ENCODE measurements at regions not wholly inside any gene's neighbourhood (a gene's known extent, or its start where the extent isn't known, plus 50 kb on each side); places are given as distances from the start of the nearest gene placed in this dataset.

DNA sequence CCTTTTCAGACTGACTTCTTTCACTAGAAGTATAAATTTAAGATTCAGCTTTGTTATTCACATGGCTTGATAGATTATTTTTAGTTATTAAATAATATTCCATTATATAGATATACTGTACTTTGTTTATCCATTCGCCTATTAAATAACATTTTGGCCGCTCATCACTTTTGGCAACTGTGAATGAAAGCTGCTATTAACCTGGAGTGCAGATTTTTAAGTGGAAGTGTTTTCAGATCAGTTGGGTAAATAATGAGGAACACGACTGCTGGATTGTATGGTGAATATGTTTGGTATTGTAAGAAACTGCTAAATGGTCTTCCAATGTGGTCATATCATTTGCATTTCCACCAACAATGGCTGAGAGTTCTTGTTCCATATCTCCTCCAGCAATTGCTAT lies 97.6 kb upstream of the ZNF804B start:
- no peak for DNase-seq (ENCODE audit: low spot score)
- TF ChIP-seq, protein P1, sequence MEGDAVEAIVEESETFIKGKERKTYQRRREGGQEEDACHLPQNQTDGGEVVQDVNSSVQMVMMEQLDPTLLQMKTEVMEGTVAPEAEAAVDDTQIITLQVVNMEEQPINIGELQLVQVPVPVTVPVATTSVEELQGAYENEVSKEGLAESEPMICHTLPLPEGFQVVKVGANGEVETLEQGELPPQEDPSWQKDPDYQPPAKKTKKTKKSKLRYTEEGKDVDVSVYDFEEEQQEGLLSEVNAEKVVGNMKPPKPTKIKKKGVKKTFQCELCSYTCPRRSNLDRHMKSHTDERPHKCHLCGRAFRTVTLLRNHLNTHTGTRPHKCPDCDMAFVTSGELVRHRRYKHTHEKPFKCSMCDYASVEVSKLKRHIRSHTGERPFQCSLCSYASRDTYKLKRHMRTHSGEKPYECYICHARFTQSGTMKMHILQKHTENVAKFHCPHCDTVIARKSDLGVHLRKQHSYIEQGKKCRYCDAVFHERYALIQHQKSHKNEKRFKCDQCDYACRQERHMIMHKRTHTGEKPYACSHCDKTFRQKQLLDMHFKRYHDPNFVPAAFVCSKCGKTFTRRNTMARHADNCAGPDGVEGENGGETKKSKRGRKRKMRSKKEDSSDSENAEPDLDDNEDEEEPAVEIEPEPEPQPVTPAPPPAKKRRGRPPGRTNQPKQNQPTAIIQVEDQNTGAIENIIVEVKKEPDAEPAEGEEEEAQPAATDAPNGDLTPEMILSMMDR (IDR thresholded peaks at IDR 0.05; ENCODE audit: extremely low read depth, missing control alignments) = no peak

DNA sequence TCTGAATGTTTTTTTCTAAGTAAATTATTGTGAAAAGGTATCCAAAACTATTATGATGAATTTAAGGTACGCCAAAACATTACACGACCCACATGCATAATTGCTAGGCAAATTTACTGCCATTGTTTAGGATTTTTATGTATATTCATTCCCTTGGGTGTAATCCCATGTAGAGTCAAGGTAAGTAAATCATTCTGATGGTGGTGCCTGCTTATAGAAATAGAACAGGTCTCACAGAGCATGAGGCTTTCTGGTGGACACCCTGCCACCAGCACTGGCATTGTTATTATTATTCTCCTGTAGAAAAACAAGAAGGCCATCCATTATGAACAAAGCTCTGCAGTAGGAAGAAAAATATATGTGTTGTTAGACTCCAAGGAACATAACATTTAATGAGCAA lies 111.7 kb upstream of the ZNF804B start:
- TF ChIP-seq, protein P1 (IDR thresholded peaks at IDR 0.05; ENCODE audit: extremely low read depth, missing control alignments) = no peak
- DNase-seq (ENCODE audit: low spot score) = no peak

DNA sequence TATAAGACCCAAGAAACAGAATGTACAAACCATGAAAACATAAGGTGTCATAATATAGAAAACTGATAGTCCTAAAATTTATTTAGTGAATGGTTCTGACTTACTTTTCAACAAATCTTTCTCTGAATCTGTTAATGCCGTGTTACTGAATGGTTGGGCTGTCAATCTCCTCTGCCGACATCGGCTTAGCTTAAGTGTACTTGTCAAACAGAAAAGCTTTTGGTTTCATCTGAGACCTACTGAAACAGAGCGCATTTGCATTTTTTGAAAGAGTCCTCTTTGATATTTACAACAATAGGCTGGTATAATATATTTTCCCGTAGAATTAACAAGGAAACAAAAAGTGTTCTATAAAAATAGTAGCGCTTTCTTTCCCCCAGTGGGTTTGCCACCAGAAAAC lies 120.9 kb upstream of the ZNF804B start:
- no peak for DNase-seq (ENCODE audit: low spot score)
- TF ChIP-seq, protein P1 (IDR thresholded peaks at IDR 0.05; ENCODE audit: extremely low read depth, missing control alignments) = no peak

DNA sequence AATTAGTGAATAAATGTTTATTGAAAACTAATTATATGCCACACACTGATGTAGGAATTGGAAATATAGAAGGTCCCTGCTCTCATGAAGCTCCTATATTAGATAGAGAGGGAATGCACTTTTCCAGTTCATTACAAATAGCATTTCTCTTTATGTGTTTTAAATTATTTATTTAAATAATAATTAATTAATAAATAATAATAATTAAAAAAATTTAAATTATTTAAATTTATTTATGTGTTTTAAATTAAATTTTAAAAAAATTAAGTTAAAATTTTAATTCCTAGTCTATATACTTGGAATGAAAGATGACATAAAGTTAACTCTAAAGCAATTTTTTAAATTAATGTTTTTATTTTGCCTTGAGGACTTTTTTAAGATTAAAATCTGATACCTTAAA lies 121.7 kb upstream of the ZNF804B start:
- no peak for DNase-seq (ENCODE audit: low spot score)
- TF ChIP-seq, protein P1 (IDR thresholded peaks at IDR 0.05; ENCODE audit: extremely low read depth, missing control alignments) = no peak

DNA sequence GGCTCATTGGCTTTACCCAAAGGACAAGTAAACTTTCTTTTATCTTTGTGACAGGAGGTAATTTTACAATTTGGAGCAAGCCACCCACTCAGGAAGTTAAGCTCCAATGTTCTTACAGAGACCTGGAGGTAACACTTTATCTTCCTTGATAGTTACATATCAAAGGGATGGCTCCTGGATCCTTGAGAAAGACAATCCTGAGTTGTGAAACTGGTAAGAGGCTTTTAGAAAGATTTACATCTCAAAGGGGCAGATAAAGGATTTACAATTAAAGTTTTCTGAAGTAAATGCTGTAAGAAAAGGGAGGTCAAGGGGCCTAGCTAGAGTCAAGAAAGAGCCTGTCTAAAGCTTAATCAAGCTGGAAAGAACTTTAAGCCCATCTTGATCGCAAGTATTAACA lies 124.4 kb upstream of the ZNF804B start:
- TF ChIP-seq, protein P1 (IDR thresholded peaks at IDR 0.05; ENCODE audit: extremely low read depth, missing control alignments) = no peak
- DNase-seq (ENCODE audit: low spot score) = no peak

DNA sequence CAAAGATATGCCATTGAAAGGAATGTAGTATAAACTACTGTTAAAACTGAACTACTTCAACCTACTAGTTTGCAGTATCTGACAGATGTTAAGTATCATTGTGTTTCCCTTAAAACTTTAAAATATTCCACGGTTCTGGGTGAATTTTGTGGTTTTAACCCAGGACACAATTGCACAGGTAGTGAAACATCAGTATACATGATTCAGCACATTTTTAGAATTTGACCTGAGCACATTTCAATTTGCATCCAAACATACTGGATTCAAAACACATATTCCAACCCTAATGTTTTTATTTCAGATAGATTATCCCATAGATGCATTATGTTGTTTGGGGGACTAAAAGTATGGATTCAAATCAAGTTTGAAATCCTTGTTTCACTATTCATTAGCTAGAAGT lies 129.9 kb upstream of the ZNF804B start:
- DNase-seq (ENCODE audit: low spot score) = no peak
- TF ChIP-seq, protein P1 (IDR thresholded peaks at IDR 0.05; ENCODE audit: extremely low read depth, missing control alignments) = no peak

DNA sequence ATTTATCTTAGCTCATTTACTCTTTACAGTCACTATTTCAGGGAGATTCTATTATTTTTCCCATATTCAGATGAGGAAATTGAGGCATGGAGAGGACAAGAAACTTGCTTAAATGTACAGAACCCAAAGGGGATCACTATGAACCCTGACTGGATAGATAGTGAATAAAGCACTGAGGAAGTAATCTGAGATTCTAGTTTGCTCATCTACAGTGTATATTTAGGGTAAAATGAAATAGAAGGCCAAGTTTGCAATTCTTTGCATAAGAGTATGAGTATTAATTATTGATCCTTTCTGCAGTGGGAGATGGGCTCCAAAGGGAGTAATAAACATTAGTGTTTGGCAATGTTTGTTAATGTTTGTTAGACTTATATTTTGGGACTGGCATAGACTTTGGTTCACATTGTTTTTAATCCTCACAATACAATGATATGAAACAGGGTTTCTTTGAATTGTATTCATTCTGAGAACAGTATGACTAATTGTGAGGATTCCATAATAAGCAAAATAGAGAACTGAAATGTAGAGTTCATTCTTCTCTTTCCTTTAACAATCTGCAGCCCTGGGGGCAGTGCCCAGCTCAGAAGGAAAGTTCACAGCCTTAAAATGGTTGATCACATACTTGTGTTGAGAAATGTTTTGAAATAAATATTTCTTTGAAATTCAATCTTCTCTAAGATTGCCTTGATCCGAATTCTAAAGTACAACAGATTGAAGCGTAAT lies 131.0 kb upstream of the ZNF804B start:
- peak; percentile 35 for DNase-seq (ENCODE audit: low spot score)
- TF ChIP-seq, protein P1 (IDR thresholded peaks at IDR 0.05; ENCODE audit: extremely low read depth, missing control alignments) = no peak
